GM20431 (cell line): ENCODE measurements at regions not wholly inside any gene's neighbourhood (a gene's known extent, or its start where the extent isn't known, plus 50 kb on each side); places are given as distances from the start of the nearest gene placed in this dataset.

ENCODE experiments used
- in situ Hi-C: fragments of 300-500 bp; cut with MseI, MboI; formaldehyde crosslinking; loops from one replicate; pipeline ENCODE4 v1.15.0; 2020; ENCODE audit warnings: low sequenced_read_pairs; ENCODE audit not compliant: unreplicated experiment

GRCh38 chr17:22463110-22463850, 771.0 kb downstream of the KCNJ18 start:
- in situ Hi-C loops = no loop called here

- in situ Hi-C loops = no loop called here
These were observed 771.7 kb downstream of the KCNJ18 start for GRCh38 chr17:22464041-22464440.

GRCh38 chr17:22467720-22468119, 775.4 kb downstream of the KCNJ18 start:
- in situ Hi-C loops = no loop called here

GRCh38 chr17:22469101-22469880, 777.0 kb downstream of the KCNJ18 start:
- in situ Hi-C loops = no loop called here

GRCh38 chr17:22469941-22470340, 777.6 kb downstream of the KCNJ18 start:
- in situ Hi-C loops = no loop called here

- in situ Hi-C loops = no loop called here
These were observed 778.3 kb downstream of the KCNJ18 start for GRCh38 chr17:22470411-22471175.

GRCh38 chr17:22484826-22485225, 792.5 kb downstream of the KCNJ18 start:
- in situ Hi-C loops = no loop called here

GRCh38 chr17:22490399-22490798, 798.1 kb downstream of the KCNJ18 start:
- in situ Hi-C loops = no loop called here

GRCh38 chr17:22492331-22492730, 800.0 kb downstream of the KCNJ18 start:
- in situ Hi-C loops = no loop called here

- in situ Hi-C loops = no loop called here
These were observed 804.1 kb downstream of the KCNJ18 start for GRCh38 chr17:22496450-22496849.

- in situ Hi-C loops = no loop called here
These were observed 811.1 kb downstream of the KCNJ18 start for GRCh38 chr17:22503322-22503899.

- in situ Hi-C loops = no loop called here
These were observed 813.3 kb downstream of the KCNJ18 start for GRCh38 chr17:22505660-22506059.

GRCh38 chr17:22506231-22506630, 813.9 kb downstream of the KCNJ18 start:
- in situ Hi-C loops = no loop called here

GRCh38 chr17:22506861-22507260, 814.5 kb downstream of the KCNJ18 start:
- in situ Hi-C loops = no loop called here

GRCh38 chr17:22507823-22508222, 815.5 kb downstream of the KCNJ18 start:
- in situ Hi-C loops = no loop called here

- in situ Hi-C loops = no loop called here
These were observed 818.2 kb downstream of the KCNJ18 start for GRCh38 chr17:22510504-22510903.

GRCh38 chr17:22511431-22511830, 819.1 kb downstream of the KCNJ18 start:
- in situ Hi-C loops = no loop called here

- in situ Hi-C loops = no loop called here
These were observed 819.7 kb downstream of the KCNJ18 start for GRCh38 chr17:22512057-22512456.

GRCh38 chr17:22512506-22512905, 820.2 kb downstream of the KCNJ18 start:
- in situ Hi-C loops = no loop called here

GRCh38 chr17:22512997-22513538, 820.7 kb downstream of the KCNJ18 start:
- in situ Hi-C loops = no loop called here
